ENCODE measurements at regions not wholly inside any gene's neighbourhood (a gene's known extent, or its start where the extent isn't known, plus 50 kb on each side); places are given as distances from the start of the nearest gene placed in this dataset.
"Not testable (repeated sequence)": the region's sequence is repeated elsewhere in the genome, so short reads cannot be mapped to it uniquely, and the experiment has no call there.

DNA sequence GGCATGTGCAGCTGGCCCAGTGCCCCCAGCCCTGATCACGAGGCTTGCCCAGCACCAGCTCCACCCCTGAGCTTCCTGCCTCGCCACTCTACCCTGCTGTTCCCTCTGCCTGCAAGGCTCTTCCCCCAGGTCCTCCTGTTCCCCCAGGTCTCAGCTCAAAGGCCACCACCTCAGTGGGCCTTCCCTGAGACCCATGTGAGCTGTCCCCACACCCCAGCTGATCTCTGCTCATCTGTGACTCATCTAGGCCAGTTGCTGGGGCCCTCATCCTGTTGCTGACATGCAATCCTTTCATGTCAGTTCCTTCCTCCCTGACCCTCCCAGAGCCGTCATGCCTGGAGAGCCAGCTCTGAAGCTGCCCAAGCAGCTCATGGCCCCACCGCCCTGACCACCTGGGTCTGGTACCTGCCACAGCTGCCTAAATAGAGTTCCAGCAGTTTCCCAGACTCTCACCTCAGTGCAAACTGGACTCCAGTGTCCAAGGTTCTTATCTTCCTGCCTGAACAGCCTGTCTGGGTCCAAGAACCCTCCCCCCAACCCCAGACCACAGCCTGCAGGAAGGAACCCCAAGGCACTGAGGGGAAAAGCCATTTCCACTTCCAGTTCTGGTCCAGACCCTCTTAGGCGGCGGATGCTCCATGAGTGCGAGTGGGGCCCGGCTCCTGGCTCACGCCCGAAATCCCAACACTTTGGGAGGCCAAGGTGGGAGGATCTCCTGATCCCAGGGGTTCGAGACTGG lies 116.6 kb upstream of the IQSEC1 start:
- Mint-ChIP-seq H3K27ac (peak overlapping the region; percentile 28), H3K4me3 (no peak overlapping the region), H3K27me3 (no peaks in the 10 kb centered on the region), H3K4me1 (ENCODE audit: low read depth) (peaks cover 13% of the 10 kb centered on the region), H3K36me3 (ENCODE audit: low read depth) (no peaks in the 10 kb centered on the region), H3K9me3 (peaks cover 2% of the 10 kb centered on the region)
- DNase-seq: no peak

GRCh38 chr3:13188975-13189374 lies 115.7 kb upstream of the IQSEC1 start:
- H3K4me3 Mint-ChIP-seq: no peak overlapping the region
- no peak overlapping the region for H3K27ac Mint-ChIP-seq
- peaks cover 3% of the 10 kb centered on the region for H3K27me3 Mint-ChIP-seq

DNA sequence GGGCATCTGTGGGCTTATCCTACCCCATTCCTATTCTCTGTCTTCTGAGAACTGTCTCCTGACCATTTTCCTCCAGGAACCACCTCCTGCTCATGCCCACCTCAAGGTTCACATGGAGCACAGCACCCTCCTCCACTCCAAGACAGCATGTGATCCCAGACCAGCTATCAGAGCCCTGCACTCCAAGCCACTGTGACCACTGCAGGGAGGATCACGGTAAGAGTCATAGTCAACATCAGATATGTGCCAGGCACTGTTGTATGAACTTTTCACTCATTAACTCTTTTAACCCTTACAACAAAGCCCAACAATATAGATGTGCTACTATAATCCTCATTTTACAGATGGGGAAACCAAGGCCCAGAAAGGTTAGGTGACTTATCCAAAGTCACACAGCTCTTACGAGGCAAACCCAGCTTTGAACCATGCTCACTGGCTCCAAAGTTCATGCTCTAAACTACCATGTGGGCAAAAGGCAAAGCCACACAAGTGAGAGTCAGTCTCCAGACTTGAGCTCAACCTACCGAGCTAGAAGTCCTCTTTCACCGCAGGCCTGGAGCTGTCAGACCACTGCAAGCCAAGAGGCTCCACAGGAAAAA lies 115.1 kb upstream of the IQSEC1 start:
- Mint-ChIP-seq H3K27me3 (peaks cover 3% of the 10 kb centered on the region), H3K4me1 (ENCODE audit: low read depth) (peaks cover 11% of the 10 kb centered on the region), H3K4me3 (no peak overlapping the region), H3K27ac (no peak overlapping the region), H3K36me3 (ENCODE audit: low read depth) (no peaks in the 10 kb centered on the region), H3K9me3 (peaks cover 2% of the 10 kb centered on the region)
- DNase-seq: no peak

More at GRCh38 chr3:13188975-13189374, 115.7 kb upstream of the IQSEC1 start:
- Mint-ChIP-seq H3K9me3 (peaks cover 2% of the 10 kb centered on the region), H3K36me3 (ENCODE audit: low read depth) (no peaks in the 10 kb centered on the region), H3K4me1 (ENCODE audit: low read depth) (peaks cover 11% of the 10 kb centered on the region)
- no peak for DNase-seq

- H3K36me3 Mint-ChIP-seq (ENCODE audit: low read depth): no peaks in the 10 kb centered on the region
- H3K27ac Mint-ChIP-seq: no peak overlapping the region
- H3K4me3 Mint-ChIP-seq: no peak overlapping the region
- H3K4me1 Mint-ChIP-seq (ENCODE audit: low read depth): peaks cover 11% of the 10 kb centered on the region
- H3K9me3 Mint-ChIP-seq: peaks cover 2% of the 10 kb centered on the region
- DNase-seq: no peak
- peaks cover 3% of the 10 kb centered on the region for H3K27me3 Mint-ChIP-seq
Measured at GRCh38 chr3:13187593-13187992, 114.4 kb upstream of the IQSEC1 start.

DNA sequence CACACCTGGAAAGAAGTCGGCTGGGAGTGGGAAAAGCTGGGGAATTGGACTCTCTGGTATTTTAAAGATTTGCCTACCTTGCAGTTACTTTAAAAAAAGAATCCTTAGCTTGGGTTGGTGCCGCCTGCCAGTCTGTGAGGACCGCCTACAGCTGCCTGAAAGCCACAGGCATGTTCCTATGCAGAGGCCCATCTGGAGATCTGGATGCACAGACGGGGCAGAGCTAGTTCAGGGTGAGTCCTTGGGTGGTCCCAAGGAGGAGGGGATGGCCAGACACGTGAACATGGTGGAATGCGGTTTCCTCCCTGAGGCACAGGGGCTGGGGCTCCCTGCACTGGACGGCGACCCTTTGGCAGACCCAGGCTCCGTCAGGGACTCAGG lies 113.2 kb upstream of the IQSEC1 start:
- peaks cover 11% of the 10 kb centered on the region for H3K4me1 Mint-ChIP-seq (ENCODE audit: low read depth)
- H3K36me3 Mint-ChIP-seq (ENCODE audit: low read depth): no peaks in the 10 kb centered on the region
- peaks cover 3% of the 10 kb centered on the region for H3K27me3 Mint-ChIP-seq
- no peak overlapping the region for H3K4me3 Mint-ChIP-seq
- H3K27ac Mint-ChIP-seq: no peak overlapping the region
- no peak for DNase-seq
- peaks cover 2% of the 10 kb centered on the region for H3K9me3 Mint-ChIP-seq

DNA sequence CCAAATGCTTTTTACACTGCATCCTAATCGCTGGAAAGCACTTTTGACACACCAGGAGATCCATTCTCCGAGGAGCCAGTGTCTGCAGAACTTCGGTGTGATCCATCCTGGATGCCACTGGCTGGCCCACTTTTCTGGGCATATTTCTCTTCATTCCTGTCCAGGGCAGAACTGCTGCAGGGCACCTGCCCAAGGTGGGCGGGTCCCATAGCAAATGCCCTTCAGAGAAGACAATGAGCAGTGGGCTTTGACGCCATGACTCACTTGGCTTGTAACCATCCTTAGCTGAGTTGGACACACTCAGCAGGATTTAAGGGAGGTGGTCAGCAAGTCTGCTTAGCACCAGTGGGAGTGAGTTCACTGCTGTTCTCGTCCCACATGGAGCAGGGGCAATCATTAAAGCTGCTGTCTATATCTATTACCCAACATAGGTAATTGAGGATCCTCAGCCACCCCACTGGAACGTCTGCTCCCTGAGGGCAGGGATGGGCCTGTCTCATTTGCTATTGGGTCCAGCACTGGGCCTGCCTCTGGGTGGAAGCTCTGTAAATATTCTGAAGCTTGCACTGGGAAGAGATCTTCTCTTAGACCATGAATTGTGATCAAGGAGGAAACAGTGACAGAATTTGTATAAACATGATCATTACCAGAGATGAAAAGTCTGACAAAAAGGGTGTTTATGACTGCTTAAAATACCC lies 112.7 kb upstream of the IQSEC1 start:
- peaks cover 2% of the 10 kb centered on the region for H3K9me3 Mint-ChIP-seq
- no peak overlapping the region for H3K4me3 Mint-ChIP-seq
- H3K36me3 Mint-ChIP-seq (ENCODE audit: low read depth): no peaks in the 10 kb centered on the region
- no peak overlapping the region for H3K27ac Mint-ChIP-seq
- H3K27me3 Mint-ChIP-seq: peaks cover 3% of the 10 kb centered on the region
- H3K4me1 Mint-ChIP-seq (ENCODE audit: low read depth): peaks cover 11% of the 10 kb centered on the region
- no peak for DNase-seq

DNA sequence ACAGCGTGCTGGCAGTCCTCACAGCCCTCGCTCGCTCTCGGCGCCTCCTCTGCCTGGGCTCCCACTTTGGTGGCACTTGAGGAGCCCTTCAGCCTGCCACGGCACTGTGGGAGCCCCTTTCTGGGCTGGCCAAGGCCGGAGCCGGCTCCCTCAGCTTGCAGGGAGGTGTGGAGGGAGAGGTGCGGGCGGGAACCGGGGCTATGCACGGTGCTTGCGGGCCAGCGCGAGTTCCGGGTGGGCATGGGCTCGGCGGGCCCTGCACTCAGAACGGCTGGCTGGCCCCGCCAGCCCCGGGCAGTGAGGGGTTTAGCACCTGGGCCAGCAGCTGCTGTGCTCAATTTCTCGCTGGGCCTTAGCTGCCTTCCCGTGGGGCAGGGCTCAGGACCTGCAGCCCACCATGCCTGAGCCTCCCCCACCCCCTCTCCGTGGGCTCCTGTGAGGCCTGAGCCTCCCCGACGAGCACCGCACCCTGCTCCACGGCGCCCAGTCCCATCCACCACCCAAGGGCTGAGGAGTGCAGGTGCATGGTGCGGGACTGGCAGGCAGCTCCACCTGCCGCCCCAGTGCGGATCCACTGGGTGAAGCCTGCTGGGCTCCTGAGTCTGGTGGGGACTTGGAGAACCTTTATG lies 106.5 kb upstream of the IQSEC1 start:
- not testable (repeated sequence) for H3K4me3 Mint-ChIP-seq; H3K27me3 Mint-ChIP-seq; H3K36me3 Mint-ChIP-seq (ENCODE audit: low read depth); H3K4me1 Mint-ChIP-seq (ENCODE audit: low read depth); H3K27ac Mint-ChIP-seq; DNase-seq; H3K9me3 Mint-ChIP-seq

GRCh38 chr3:13179181-13179580 lies 106.0 kb upstream of the IQSEC1 start:
- Mint-ChIP-seq H3K27me3 (no peaks in the 10 kb centered on the region), H3K4me3 (no peak overlapping the region), H3K9me3 (peaks cover 9% of the 10 kb centered on the region), H3K36me3 (ENCODE audit: low read depth) (peaks cover 3% of the 10 kb centered on the region), H3K4me1 (ENCODE audit: low read depth) (no peaks in the 10 kb centered on the region), H3K27ac (no peak overlapping the region)
- no peak for DNase-seq

- no peaks in the 10 kb centered on the region for H3K4me1 Mint-ChIP-seq (ENCODE audit: low read depth)
- no peak for DNase-seq
- peaks cover 9% of the 10 kb centered on the region for H3K9me3 Mint-ChIP-seq
- peaks cover 3% of the 10 kb centered on the region for H3K36me3 Mint-ChIP-seq (ENCODE audit: low read depth)
- H3K4me3 Mint-ChIP-seq: no peak overlapping the region
- H3K27me3 Mint-ChIP-seq: no peaks in the 10 kb centered on the region
- H3K27ac Mint-ChIP-seq: no peak overlapping the region
Measured at GRCh38 chr3:13178107-13178506, 104.9 kb upstream of the IQSEC1 start.

GRCh38 chr3:13177641-13178040 lies 104.4 kb upstream of the IQSEC1 start:
- no peak overlapping the region for H3K27ac Mint-ChIP-seq
- no peaks in the 10 kb centered on the region for H3K27me3 Mint-ChIP-seq

DNA sequence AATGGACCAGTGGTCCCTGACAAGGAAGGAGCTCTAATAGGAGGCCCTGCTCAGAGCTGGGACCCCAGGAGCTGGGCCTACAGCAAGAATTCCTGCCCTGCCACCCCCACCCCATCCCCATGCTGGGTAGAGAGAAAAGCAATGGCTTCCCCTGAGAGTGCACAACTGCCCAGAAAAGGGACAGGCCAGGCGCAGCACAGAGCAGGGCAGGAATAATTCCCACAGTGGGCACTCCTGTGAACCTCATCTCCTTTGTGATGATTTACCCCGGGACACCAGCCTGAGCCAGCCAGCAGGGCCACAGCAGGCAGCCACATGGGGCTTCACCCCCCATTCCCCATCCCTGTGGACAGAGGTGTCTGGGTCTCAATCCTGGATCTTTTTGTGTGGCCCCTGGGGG lies 104.0 kb upstream of the IQSEC1 start:
- Mint-ChIP-seq H3K4me3 (no peak overlapping the region), H3K4me1 (ENCODE audit: low read depth) (no peaks in the 10 kb centered on the region), H3K27ac (no peak overlapping the region), H3K9me3 (peaks cover 9% of the 10 kb centered on the region), H3K36me3 (ENCODE audit: low read depth) (peaks cover 3% of the 10 kb centered on the region), H3K27me3 (no peaks in the 10 kb centered on the region)
- DNase-seq: no peak

More at GRCh38 chr3:13177641-13178040, 104.4 kb upstream of the IQSEC1 start:
- DNase-seq: no peak
- Mint-ChIP-seq H3K36me3 (ENCODE audit: low read depth) (peaks cover 3% of the 10 kb centered on the region), H3K9me3 (peaks cover 9% of the 10 kb centered on the region), H3K4me1 (ENCODE audit: low read depth) (no peaks in the 10 kb centered on the region), H3K4me3 (no peak overlapping the region)

DNA sequence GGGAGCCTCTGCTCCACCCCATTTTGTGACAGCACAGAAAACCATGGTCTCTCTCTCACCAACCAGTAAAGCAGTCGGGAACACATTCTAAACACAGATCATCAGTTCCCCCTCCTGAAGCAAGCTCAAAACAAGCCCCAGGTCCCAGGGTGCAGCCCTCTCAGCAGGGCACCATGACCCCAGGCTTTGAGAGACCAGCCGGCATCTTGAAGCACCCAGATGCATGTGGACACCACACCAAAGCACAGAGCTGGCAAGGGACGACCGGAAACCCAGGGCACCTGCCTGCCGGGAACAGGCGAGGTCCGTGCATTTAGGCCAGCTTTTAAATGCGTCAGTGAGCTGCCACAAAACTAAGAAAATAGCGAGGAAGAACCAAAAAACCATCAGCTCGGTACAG lies 103.2 kb upstream of the IQSEC1 start:
- no peaks in the 10 kb centered on the region for H3K4me1 Mint-ChIP-seq (ENCODE audit: low read depth)
- H3K27ac Mint-ChIP-seq: no peak overlapping the region
- H3K27me3 Mint-ChIP-seq: no peaks in the 10 kb centered on the region
- no peak overlapping the region for H3K4me3 Mint-ChIP-seq
- H3K36me3 Mint-ChIP-seq (ENCODE audit: low read depth): peaks cover 3% of the 10 kb centered on the region
- peaks cover 9% of the 10 kb centered on the region for H3K9me3 Mint-ChIP-seq
- DNase-seq: no peak

DNA sequence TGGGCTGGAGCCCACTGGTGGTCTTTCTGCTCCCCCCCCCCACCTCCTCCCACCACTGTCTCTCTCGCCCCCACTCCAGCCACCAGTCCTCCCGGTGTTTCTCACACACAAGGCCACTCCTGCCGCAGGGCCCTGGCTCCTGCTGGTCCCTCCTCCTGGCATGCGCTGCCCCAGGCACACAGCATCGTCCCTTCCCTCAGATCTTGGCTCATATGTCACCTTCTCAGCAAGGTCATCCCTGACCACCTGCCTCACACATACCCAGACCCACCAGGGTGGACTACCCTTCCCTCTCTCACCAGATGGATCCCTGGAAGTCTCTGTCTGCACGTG lies 101.5 kb upstream of the IQSEC1 start:
- Mint-ChIP-seq H3K27ac (no peak overlapping the region), H3K4me3 (no peak overlapping the region), H3K27me3 (no peaks in the 10 kb centered on the region), H3K9me3 (peaks cover 9% of the 10 kb centered on the region), H3K36me3 (ENCODE audit: low read depth) (peaks cover 3% of the 10 kb centered on the region), H3K4me1 (ENCODE audit: low read depth) (no peaks in the 10 kb centered on the region)
- no peak for DNase-seq

- Mint-ChIP-seq H3K36me3 (ENCODE audit: low read depth) (peaks cover 2% of the 10 kb centered on the region), H3K9me3 (peaks cover 8% of the 10 kb centered on the region), H3K4me1 (ENCODE audit: low read depth) (no peaks in the 10 kb centered on the region), H3K27me3 (no peaks in the 10 kb centered on the region), H3K4me3 (no peak overlapping the region), H3K27ac (no peak overlapping the region)
- no peak for DNase-seq
Measured at GRCh38 chr3:13174011-13174802, 101.0 kb upstream of the IQSEC1 start.
